ENCODE measurements at regions not wholly inside any gene's neighbourhood (a gene's known extent, or its start where the extent isn't known, plus 50 kb on each side); places are given as distances from the start of the nearest gene placed in this dataset.

DNA sequence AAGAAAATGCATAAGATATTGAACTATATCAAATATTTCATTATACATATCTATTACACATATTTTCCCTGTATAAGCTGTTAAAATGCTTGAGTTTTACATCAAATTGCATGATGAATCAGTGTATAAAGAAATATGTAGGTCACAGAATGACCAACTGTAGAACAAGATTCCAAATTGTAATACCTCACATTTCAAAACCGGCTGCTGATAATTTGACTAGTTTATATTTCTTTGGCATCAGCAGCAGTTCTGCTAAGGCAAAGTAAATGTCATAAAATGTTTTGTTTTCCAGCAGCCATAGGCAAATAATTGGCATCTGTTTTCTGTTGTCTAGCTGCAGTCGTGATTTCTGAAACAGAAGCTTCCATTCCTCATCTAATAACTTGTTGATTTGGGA lies 633.9 kb downstream of the ARL4A start:
- TF ChIP-seq, protein P1, sequence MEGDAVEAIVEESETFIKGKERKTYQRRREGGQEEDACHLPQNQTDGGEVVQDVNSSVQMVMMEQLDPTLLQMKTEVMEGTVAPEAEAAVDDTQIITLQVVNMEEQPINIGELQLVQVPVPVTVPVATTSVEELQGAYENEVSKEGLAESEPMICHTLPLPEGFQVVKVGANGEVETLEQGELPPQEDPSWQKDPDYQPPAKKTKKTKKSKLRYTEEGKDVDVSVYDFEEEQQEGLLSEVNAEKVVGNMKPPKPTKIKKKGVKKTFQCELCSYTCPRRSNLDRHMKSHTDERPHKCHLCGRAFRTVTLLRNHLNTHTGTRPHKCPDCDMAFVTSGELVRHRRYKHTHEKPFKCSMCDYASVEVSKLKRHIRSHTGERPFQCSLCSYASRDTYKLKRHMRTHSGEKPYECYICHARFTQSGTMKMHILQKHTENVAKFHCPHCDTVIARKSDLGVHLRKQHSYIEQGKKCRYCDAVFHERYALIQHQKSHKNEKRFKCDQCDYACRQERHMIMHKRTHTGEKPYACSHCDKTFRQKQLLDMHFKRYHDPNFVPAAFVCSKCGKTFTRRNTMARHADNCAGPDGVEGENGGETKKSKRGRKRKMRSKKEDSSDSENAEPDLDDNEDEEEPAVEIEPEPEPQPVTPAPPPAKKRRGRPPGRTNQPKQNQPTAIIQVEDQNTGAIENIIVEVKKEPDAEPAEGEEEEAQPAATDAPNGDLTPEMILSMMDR (IDR thresholded peaks at IDR 0.05; ENCODE audit: low read depth, low read length) = no peak
- in situ Hi-C loops (cut with HindIII; ENCODE audit: low sequenced_read_pairs) = no loop called here
- no peak for DNase-seq (ENCODE audit: low read depth, low spot score)
- H3K4me3 ChIP-seq (ENCODE audit: low read depth, low read length) = no peak overlapping the region

DNA sequence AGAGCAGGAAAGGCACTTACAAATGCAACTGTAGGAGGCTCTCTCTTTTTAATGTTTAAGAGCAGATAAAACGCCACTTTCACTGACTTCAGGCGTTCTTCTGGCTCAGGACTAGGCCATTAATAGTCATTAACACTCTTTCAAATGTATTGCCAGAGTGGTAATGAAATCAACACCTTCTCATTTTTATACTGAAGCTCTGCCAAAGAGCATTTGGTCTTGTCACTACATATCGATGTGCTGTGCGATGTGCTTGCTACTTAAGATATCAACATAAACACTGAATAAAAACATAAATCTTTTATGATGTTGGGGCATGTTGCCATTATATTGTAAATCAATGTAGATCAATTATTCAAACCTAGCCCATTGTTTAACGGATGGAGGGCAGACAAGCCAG lies 634.7 kb downstream of the ARL4A start:
- no peak overlapping the region for H3K4me3 ChIP-seq (ENCODE audit: low read depth, low read length)
- in situ Hi-C loops (cut with HindIII; ENCODE audit: low sequenced_read_pairs) = no loop called here
- TF ChIP-seq, protein P1 (IDR thresholded peaks at IDR 0.05; ENCODE audit: low read depth, low read length) = no peak
- DNase-seq (ENCODE audit: low read depth, low spot score) = no peak

DNA sequence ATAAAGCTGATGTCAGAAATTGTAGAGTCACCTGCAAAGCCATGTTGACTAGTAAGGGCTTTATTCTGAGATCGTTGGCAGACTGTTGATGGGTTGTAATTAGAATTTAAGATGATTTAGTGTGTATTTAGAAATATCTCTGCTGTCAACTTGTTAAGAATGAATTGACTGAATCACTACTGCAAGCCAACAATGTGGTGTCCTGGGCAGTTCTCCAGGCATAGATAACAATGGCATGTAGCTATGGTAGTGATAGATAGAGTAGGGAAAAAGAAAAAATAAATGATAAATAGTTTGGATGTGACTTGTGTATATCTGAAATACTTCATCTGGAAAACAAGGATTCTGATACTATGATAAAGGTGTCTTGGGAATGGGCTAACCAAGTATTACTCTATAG lies 640.2 kb downstream of the ARL4A start:
- in situ Hi-C loops (cut with HindIII; ENCODE audit: low sequenced_read_pairs) = no loop called here
- peak; percentile 18 for DNase-seq (ENCODE audit: low read depth, low spot score)

DNA sequence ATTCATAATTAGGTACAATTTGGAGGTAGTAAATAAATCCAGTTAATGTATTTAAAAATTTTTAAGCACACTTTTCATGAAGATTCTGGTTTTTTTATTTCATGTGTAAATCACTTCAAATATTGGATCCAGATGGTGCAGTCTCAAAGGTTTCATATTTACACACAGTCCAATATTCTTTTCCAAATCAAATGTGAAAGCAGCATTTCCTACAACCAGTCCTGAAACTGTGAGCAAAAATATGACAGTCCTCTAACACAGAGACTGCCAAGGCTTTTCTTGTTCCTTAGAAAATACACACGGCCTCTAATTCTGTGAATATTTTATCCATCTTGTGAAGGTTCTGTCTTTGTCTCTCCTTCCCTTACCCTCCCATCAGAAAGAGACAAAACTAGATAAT lies 645.9 kb downstream of the ARL4A start:
- TF ChIP-seq, protein P1 (IDR thresholded peaks at IDR 0.05; ENCODE audit: low read depth, low read length) = no peak
- H3K4me3 ChIP-seq (ENCODE audit: low read depth, low read length) = no peak overlapping the region
- DNase-seq (ENCODE audit: low read depth, low spot score) = no peak
- in situ Hi-C loops (cut with HindIII; ENCODE audit: low sequenced_read_pairs) = no loop called here

More for the DNA sequence above, 640.2 kb downstream of the ARL4A start:
- TF ChIP-seq, protein P1 (IDR thresholded peaks at IDR 0.05; ENCODE audit: low read depth, low read length) = no peak
- H3K4me3 ChIP-seq (ENCODE audit: low read depth, low read length) = no peak overlapping the region

- no peak overlapping the region for H3K4me3 ChIP-seq (ENCODE audit: low read depth, low read length)
- DNase-seq (ENCODE audit: low read depth, low spot score) = peak; percentile 64
- TF ChIP-seq, protein P1 (IDR thresholded peaks at IDR 0.05; ENCODE audit: low read depth, low read length) = no peak
- in situ Hi-C loops (cut with HindIII; ENCODE audit: low sequenced_read_pairs) = no loop called here
These were observed 648.8 kb downstream of the ARL4A start for GRCh38 chr7:13336227-13336626.

GRCh38 chr7:13352677-13353076 lies 636.8 kb downstream of the ETV1 start:
- in situ Hi-C loops (cut with HindIII; ENCODE audit: low sequenced_read_pairs) = no loop called here
- no peak overlapping the region for H3K4me3 ChIP-seq (ENCODE audit: low read depth, low read length)
- DNase-seq (ENCODE audit: low read depth, low spot score) = no peak
- TF ChIP-seq, protein P1 (IDR thresholded peaks at IDR 0.05; ENCODE audit: low read depth, low read length) = no peak

- in situ Hi-C loops (cut with HindIII; ENCODE audit: low sequenced_read_pairs) = no loop called here
- no peak overlapping the region for H3K4me3 ChIP-seq (ENCODE audit: low read depth, low read length)
- no peak for DNase-seq (ENCODE audit: low read depth, low spot score)
- TF ChIP-seq, protein P1 (IDR thresholded peaks at IDR 0.05; ENCODE audit: low read depth, low read length) = no peak
These were observed 629.8 kb downstream of the ETV1 start for GRCh38 chr7:13359656-13360055.
